HG03135 (cell line): ENCODE measurements at regions not wholly inside any gene's neighbourhood (a gene's known extent, or its start where the extent isn't known, plus 50 kb on each side); places are given as distances from the start of the nearest gene placed in this dataset.
"Not testable (repeated sequence)": the region's sequence is repeated elsewhere in the genome, so short reads cannot be mapped to it uniquely, and the experiment has no call there.

Experiments
- ATAC-seq: cut with Tn5 transposase; IDR thresholded peaks from one replicate; pipeline ENCODE4 v1.9.1; 2021; ENCODE audit warnings: mild to moderate bottlenecking, moderate library complexity; ENCODE audit not compliant: unreplicated experiment

DNA sequence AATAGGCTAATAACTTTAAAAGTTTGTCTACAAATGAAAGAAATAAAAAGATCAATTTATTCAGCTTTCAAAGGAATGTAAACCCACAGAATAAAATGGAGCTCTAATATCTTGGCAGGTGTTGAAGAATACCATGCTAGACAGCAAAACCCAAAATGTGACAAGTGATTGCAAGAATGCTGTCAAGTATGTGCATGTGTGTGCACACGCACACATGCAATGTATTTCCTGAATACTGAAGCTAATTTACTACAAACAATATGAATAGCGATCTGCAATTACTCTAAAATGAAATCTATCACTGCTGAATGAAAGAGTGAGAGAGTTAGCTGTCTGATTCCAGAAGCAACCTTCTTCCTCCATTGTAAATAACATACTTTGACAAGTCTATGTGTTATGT is 179.2 kb upstream of the HSF2 start:
- no peak for ATAC-seq

DNA sequence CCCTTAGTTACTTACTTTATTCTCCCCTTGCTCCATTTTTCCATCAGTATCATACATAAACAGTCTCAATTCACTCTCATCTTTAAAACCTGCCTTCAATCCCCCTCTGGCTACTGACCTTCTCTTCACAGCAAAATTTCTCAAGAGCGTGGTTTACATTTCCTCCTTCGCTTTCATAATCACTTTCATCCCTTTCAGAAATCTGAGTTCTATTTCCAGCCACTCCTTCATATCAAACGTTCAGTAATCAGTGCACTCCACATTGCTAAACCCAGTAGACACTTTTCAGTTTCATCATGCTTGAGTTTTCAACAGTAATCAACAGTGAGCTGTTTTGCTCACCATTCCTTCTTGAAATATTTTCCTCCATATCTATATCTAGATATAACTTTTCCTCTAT is 176.7 kb upstream of the HSF2 start:
- no peak for ATAC-seq

DNA sequence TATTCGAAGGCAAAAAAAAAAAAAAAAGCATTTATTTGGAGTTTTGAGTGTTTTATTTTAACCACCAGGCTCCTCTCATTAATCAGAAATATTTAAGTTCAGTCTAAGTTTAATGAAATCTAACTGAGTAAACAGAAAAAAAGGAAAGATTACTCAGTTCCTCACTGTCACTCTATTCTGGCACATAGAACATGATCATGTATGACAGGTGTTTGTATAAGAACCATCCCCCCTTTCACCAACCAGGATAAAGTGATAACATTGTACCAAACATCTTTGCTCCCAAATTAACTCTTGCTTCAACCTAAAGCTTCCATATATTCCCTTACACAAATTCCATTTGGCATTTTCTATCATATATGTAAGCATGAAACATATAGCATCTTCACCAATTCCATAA is 176.2 kb upstream of the HSF2 start:
- no peak for ATAC-seq

DNA sequence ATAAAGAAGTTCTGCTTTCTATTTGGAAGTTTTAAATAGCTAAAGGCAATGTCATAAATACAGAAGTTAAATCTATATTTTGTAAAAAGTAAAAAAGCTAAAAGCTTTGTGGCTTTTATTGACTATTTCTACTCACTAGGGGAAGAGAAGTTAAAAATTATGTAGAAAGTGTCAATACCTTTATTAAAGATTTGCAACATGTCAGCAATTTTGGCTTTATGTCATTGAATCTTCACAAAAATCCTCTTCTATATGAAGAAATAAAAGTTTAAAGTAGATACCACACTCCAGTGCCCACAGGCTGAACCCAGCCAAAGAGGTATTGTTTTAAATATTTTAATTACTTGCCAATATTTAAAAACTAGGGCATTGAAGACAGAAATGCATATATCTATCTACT is 160.6 kb upstream of the HSF2 start:
- no peak for ATAC-seq

DNA sequence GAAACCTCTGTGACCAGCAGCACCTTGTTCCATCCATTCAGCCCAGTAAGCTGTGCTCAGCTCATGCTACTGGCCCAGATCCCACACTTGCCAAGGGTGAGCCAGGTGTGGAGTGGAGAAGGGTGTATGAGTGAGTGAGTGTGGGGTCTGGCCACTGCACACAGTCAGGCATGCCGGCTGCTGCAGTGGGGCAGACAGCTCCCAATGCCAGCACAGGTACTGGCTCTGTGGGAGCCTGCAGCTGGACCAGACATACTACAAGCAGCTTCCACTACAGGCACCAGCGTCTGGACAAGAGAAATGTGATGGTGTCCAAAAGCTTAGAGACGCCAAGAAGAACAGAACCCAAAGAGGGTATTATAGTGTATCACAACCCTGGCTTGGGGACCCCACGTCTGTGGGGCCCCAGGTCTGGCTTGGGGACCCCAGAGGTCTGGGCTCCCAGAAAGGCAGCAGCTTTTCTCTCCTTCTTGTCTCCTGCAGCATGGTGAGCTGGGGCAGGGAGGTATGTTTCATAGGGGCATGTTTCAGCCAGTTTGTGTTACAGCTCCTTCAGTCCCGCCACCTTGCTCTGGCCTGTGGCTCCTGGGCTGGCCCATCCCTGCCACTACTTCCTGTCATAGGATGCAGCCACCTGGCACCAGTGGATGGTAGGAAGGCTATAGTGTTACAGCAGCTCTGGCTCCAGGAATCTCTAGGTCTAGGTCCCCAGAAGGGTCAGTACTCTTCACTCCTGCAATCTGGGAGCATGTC is 152.4 kb upstream of the HSF2 start:
- ATAC-seq: no peak

DNA sequence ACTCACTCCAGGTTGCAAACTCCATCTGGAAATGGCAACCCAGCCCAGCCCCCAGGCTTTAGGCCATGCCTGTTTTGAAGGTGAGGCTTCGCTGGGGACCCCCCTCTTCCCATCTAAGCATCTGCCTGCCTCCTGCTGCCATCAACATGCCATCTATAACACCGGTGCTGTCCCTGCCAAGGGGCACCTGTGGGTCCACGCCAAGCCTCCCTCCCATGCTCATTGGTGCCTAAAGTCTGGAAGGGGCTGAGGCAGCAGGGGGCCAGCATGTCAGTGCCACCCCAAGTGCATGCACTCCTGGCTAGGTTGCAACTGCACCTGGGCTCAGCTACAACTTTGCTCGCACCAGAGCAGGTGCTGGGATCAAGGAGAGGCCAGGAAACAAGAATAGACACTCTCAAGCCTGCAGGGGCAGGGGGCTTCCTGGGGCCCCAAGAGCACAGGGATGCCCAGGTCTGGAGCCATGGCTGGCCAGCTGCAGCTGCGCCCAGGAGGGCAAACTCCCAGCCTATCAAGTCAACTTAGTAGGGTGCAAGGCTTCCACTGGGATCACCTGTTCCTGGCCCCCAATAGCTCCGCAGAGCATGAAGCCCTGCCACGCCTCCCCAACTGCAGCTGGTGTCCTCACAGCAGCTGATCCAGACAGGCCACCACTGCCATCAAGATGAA is 151.3 kb upstream of the HSF2 start:
- no peak for ATAC-seq

DNA sequence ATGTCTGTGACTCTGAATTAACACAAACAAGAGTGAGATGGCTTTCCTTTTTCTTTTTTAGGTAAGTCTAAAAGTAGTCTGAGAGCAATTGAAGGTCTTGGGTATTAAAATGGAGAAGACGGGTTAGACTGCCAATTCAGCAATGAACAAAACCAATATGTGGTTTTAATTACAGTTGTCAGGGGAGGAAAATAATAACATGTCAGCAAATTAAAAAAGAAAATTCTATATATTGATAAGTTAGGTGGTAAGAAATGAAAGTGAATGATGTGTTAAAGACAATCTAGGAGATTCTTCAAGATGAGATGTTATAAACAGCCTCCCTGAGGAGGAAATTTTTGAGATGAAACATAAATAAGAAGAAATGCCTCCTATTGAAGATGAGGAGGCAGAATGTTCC is 150.6 kb upstream of the HSF2 start:
- no peak for ATAC-seq

DNA sequence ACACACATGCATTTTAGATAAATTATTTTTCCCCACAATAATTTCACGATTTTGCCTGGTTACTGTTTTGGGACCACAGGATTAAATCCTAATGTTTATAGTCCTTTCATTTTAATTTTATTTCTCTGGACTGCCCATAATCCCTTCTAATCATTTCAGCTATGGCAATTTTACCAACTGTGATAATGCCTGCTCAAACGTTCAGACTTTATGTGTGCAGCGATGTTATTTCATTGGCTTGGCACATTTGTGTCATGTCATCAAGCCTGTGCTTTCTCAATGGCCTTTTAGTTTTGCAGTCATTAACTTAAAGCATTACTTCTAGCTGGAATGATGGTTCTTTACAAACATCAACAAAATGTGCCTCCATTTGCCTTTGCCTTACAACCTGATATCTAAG is 140.6 kb upstream of the HSF2 start:
- no peak for ATAC-seq

DNA sequence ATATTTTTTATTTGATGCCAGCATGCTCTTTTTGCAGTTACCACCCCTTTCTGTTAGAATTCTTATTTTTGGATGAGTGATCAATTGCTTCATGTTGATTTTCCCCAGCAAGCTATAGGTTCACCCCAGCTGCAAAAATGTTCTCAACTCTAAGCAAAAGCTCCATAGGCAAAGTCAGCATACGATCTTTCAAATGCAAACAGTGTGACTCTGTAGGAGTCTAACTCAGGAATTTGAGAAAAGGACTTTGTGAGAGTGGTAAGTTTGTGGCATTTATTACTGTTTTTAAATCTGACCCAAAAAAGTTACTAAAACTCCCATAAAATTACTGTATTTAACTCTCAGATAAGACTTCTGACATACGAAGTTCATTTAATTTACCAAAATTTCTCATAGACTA is 134.9 kb upstream of the HSF2 start:
- ATAC-seq: no peak

DNA sequence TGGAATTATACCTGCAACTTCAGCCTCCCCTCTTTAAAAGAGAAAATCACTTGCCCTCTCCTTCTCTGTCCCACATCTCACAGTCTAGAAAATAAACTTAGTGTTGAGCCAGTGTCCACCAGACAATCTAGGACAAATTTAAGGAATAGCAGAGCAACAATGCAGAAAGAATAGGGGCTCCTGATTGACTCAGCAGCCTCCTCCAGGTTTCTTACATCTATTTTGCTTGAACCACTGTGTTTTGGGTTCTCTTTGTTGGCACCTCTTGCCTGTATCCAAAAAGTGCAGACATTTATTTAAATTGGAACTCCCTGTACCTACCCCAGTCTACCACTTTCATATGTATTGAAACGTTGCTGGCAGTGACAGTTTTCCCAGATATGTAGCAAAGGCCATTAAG is 133.7 kb upstream of the HSF2 start:
- ATAC-seq: no peak

DNA sequence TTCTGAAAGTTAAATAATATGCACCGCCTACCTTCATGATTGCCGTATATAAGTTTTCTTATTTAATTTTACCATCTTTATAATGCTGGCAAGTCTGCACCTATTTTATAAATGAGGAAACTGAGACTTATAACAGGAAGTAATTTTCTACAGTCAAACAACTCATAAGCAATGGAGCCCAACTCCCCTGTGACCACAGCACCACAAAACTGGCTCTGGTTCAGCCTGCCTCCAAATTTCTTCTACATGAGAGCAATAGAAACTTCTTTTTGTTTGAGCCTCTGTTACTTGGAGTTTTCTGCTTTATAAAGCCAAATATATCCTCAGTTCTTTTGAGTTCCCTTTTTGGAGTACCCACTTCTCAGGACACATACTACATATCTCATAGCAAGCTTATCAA is 131.1 kb upstream of the HSF2 start:
- ATAC-seq: no peak

DNA sequence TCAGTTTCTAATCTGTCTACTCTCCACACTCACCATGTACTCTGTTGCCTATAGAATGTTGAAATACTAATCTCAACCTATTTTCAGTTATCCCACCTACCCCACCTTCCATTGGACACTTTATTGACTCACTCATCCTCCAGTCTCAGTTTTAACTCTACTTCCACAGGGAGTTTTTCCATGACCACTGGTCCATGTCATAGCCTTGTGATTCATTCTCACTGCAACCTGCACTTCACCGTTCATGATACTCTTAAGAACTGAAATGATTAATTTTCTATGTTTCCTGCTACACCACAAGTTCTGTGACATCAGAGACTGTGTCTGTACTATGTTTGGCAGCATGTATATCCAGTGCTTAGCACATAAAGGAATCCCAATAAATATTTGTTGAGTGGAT is 122.8 kb upstream of the HSF2 start:
- ATAC-seq: no peak

DNA sequence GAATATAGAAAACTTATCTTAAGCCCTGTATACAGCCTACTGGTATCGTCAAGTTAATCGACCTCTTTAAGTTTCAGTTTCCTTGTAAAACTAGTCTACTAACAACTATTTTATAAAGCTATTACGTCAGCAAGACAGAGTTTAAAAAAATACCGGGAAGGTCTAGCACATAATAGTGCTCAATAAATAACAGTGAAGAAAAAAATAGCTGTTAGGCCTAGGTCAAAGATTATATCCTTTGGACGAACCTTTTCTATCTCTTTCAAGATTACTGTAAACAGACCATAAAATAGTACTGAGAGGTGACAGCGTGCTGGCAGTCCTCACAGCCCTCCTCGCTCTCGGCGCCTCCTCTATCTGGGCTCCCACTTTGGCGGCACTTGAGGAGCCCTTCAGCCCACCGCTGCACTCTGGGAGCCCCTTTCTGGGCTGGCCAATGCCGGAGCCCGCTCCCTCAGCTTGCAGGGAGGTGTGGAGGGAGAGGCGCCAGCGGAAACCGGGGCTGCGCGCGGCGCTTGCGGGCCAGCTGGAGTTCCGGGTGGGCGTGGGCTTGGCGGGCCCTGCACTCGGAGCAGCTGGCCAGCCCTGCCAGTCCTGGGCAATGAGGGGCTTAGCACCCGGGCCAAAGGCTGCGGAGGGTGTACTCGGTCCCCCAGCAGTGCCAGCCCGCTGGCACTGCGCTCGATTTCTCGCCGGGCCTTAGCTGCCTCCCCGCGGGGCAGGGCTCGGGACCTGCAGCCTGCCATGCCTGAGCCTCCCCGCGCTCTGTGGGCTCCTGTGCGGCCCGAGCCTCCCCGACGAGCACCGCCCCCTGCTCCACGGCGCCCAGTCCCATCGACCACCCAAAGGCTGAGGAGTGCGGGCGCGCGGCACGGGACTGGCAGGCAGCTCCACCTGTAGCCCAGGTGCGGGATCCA is 119.1 kb upstream of the HSF2 start:
- ATAC-seq: not testable (repeated sequence)

DNA sequence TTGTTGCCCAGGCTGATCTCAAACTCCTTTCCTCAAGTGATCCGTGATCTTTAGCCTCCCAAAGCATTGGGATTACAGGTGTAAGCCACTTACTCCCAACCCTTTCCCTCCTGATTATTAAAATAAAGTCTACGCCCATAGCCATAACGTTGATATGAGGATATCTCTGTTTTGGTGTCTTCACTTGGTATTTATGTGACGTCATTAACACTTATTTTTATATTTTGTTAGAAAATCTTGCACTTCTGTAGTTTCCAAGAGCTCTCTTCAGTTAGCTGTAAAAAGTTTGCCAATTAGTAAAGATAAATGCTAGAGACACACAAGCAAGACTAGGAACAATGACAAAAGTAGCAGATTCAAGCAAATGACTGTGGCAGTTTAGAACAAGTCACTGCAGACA is 115.6 kb upstream of the HSF2 start:
- no peak for ATAC-seq

DNA sequence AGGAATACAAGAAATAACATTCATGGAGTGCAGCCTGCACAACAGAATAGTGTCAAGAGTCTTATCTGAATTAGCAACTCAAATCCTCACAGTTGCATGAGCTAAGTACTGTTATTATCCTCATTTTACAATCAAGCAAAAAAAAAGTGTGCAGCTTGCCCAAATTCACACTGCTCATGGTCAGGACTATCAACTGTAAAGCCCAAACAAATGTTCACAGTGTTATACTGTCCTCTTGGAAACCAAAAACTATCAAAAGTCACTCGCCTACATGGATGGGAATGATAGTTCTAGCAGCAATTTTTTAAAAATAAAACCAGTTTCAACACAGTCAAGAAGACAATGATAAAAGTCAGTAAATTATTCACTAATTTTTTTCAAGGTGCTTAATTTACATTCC is 114.6 kb upstream of the HSF2 start:
- no peak for ATAC-seq

DNA sequence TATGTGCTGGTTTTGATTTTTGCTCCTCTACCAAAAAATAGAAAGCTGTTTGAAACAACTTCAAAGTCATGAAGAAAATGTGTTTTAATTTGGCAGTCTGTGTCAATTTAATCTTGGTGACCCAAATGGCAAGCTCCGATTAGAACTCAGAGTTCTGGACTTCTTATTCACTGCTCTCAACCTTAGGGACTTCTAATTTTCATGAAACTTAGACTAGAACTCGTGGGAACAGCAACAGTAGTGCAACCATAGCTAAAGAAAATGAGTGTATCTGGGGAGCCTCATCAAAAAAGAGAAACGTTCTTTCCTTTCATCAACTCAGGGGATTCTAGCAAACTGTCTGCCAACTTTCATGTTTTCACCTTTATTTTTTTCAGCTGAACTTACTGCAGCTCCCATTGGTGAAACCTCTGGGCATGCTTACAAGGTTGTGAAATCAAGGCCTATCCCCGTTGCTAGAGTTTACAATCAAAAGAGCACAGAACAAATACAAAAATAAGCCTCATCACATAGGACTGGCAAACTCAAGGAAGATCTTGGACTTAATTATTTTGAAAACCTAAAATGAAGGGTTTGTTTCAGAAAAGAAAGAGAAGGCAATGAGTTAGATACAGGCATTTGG is 114.0 kb upstream of the HSF2 start:
- no peak for ATAC-seq

DNA sequence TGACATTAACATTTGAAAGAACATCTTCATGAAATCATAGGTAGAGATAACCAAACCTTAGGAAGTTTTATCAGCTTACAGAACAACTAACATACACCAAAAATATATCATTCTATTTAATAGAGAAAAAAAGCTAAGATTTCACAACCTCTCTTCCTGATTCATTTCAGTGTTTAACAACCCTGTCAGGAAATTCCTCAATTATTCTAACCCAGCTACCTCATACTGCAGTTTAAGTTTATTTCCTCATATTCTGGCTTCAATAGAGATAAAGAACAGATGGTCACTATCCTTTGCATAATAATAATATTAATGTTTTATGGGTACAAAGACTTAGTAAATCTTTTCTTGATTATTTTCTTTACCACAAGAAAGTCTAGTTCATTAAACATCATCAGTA is 112.9 kb upstream of the HSF2 start:
- no peak for ATAC-seq

DNA sequence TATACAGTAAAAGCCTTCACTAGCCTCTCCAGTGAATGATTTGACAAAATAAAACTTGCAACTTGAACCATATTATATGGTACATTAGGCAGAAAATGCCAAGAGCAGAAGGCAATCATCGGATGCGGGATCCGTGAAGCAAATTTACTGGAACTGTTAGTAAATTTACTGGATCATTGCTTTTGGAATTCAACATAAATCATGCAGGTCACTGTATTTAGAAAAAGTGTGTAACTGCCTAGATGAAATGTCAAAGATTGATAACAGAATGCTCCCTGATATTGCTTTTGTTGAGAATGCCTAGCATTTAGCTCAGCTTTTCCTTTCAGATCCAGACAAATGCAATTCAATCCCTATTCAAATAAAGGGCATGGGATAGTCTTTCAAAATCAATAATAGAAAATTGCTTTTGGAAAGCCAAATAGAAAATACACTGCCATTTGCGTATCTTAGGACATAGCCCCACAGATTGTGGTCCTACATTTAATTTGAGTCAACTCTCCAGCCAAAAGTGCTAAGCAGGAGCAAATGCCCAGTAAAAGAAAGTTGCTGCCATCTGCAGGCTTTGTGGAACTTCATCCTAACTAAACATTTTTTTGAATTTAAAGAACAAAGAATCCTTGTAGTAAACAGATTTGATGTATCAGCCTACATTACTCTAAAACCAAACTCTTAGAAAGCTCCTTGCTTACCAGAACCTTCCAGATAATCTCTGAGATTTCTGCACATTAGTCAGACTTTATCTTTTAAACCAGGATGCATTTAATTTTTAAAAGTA is 109.5 kb upstream of the HSF2 start:
- no peak for ATAC-seq

DNA sequence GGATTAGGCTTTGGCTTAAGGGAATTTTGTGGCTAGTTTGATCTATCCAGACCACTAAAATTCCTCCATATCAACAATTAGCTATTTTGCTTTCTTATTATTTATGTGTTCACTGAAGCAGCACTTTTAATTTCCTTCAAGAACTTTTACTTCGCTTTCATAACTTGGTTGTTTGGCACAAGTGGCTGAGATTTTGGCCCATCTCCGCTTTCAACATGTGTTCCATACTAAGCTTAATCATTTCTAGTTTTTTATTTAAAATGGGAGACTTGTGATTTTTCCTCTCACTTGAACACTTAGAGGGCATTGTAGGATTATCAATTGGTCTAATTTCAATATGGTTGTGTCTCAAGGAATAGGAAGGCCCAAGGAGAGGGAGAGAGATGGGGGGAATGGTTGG is 102.4 kb upstream of the HSF2 start:
- no peak for ATAC-seq

DNA sequence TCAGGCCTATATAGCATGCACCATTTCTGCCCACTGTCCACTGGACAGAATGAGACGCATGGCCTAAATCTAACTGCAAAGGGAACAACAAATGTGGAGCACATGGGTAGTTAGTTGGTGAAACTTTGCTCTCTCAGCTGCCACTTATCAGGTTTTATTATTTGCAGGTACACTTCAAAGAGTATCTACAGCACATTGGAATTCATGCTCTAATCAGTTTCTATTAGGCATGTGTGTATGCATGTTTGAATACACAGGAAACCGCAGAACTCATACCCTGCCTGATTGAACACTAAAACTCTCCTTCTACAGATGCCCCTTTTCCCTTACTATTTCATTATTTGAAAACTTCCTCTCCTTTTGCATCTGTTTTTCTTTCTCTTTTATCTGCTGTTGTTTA is 97.4 kb upstream of the HSF2 start:
- no peak for ATAC-seq

DNA sequence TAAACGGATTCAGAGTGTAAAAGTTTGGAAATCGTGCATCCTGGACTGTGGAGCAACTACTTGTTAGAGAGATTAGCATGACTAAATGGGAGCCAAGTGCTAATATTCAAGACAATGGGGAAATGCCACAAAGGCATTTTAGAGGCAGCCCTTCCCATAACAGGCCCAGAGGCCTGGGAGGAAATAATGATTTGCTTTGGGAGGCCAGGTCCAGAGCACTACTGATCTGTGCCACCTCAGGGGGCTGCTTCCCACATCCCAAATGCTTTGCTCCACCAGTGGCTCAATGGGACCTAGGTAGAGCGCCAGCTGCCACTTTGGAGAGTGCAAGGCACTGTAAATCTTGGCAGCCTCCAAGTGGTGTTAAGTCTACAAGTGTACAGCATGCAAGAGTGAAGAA is 91.9 kb upstream of the HSF2 start:
- no peak for ATAC-seq
